Parathyroid adenoma (tissue), 2 donors: ENCODE measurements at regions not wholly inside any gene's neighbourhood (a gene's known extent, or its start where the extent isn't known, plus 50 kb on each side); places are given as distances from the start of the nearest gene placed in this dataset.

Experiments
- H2AFZ ChIP-seq: fragments of 300-600 bp; sonication (generic); one replicate; pipeline ENCODE4 v1.7.0; 2017; ENCODE audit warnings: antibody characterized with exemption, mild to moderate bottlenecking
- H3K27ac ChIP-seq: fragments of 300-600 bp; sonication (generic); one replicate; pipeline ENCODE4 v1.7.0; 2017
- H3K27me3 ChIP-seq: fragments of 300-600 bp; sonication (generic); one replicate; pipeline ENCODE4 v1.7.0; 2017; ENCODE audit warnings: low read length; ENCODE audit not compliant: control insufficient read depth, insufficient read depth
- H3K36me3 ChIP-seq: fragments of 300-600 bp; sonication (generic); one replicate; pipeline ENCODE4 v1.7.0; 2017; ENCODE audit warnings: low read length; ENCODE audit not compliant: control insufficient read depth, insufficient read depth
- H3K4me1 ChIP-seq: fragments of 300-600 bp; sonication (generic); one replicate; pipeline ENCODE4 v1.7.0; 2017; ENCODE audit warnings: control low read depth
- H3K4me2 ChIP-seq: fragments of 300-600 bp; sonication (generic); one replicate; pipeline ENCODE4 v1.7.0; 2017; ENCODE audit warnings: low read length
- H3K4me3 ChIP-seq: fragments of 300-600 bp; sonication (generic); one replicate; pipeline ENCODE4 v1.7.0; 2017; ENCODE audit warnings: low read depth, low read length
- H3K79me2 ChIP-seq: fragments of 300-600 bp; sonication (generic); one replicate; pipeline ENCODE4 v1.7.0; 2017; ENCODE audit warnings: control low read depth
- H3K9ac ChIP-seq: fragments of 300-600 bp; sonication (generic); one replicate; pipeline ENCODE4 v1.7.0; 2017; ENCODE audit warnings: mild to moderate bottlenecking
- H3K9me3 ChIP-seq: fragments of 300-600 bp; sonication (generic); one replicate; pipeline ENCODE4 v1.7.0; 2017; ENCODE audit warnings: low read length; ENCODE audit not compliant: control insufficient read depth
- CTCF ChIP-seq: fragments of 300-600 bp; sonication (generic); IDR thresholded peaks from one replicate; pipeline ENCODE4 v1.7.0; 2017; ENCODE audit warnings: antibody characterized with exemption, mild to moderate bottlenecking
- donor health status: primary hyperparathyroidism.

GRCh38 chr1:212214325-212214724 lies 70.9 kb upstream of the PPP2R5A start:
- no peak overlapping the region for H3K9ac ChIP-seq
- H3K27me3 ChIP-seq = no peaks in the 10 kb centered on the region
- no peaks in the 10 kb centered on the region for H3K79me2 ChIP-seq
- H3K9me3 ChIP-seq = no peaks in the 10 kb centered on the region
- H3K4me1 ChIP-seq = no peaks in the 10 kb centered on the region
- no peak overlapping the region for H3K4me2 ChIP-seq
- no peaks in the 10 kb centered on the region for H3K36me3 ChIP-seq
- no peak overlapping the region for H3K4me3 ChIP-seq
- no peak overlapping the region for H3K27ac ChIP-seq
- TF ChIP-seq CTCF = no peak
- no peak overlapping the region for H2AFZ ChIP-seq

GRCh38 chr1:212215910-212216309 lies 69.3 kb upstream of the PPP2R5A start:
- no peak overlapping the region for H3K9ac ChIP-seq
- no peaks in the 10 kb centered on the region for H3K4me1 ChIP-seq
- H3K27ac ChIP-seq = no peak overlapping the region
- no peaks in the 10 kb centered on the region for H3K27me3 ChIP-seq
- no peaks in the 10 kb centered on the region for H3K9me3 ChIP-seq
- H3K4me3 ChIP-seq = no peak overlapping the region
- H3K79me2 ChIP-seq = no peaks in the 10 kb centered on the region
- no peak overlapping the region for H3K4me2 ChIP-seq
- no peak for TF ChIP-seq CTCF
- no peak overlapping the region for H2AFZ ChIP-seq
- H3K36me3 ChIP-seq = no peaks in the 10 kb centered on the region

GRCh38 chr1:212217633-212218032 lies 67.6 kb upstream of the PPP2R5A start:
- no peak overlapping the region for H3K4me3 ChIP-seq
- H3K4me2 ChIP-seq = no peak overlapping the region
- no peak overlapping the region for H3K9ac ChIP-seq
- no peaks in the 10 kb centered on the region for H3K27me3 ChIP-seq
- no peaks in the 10 kb centered on the region for H3K79me2 ChIP-seq
- H3K9me3 ChIP-seq = no peaks in the 10 kb centered on the region
- H3K27ac ChIP-seq = no peak overlapping the region
- TF ChIP-seq CTCF = no peak
- no peaks in the 10 kb centered on the region for H3K4me1 ChIP-seq
- no peak overlapping the region for H2AFZ ChIP-seq
- H3K36me3 ChIP-seq = no peaks in the 10 kb centered on the region

GRCh38 chr1:212218065-212218464 lies 67.1 kb upstream of the PPP2R5A start:
- H2AFZ ChIP-seq = no peak overlapping the region
- H3K36me3 ChIP-seq = no peaks in the 10 kb centered on the region
- TF ChIP-seq CTCF = no peak
- no peaks in the 10 kb centered on the region for H3K79me2 ChIP-seq
- H3K4me3 ChIP-seq = no peak overlapping the region
- no peaks in the 10 kb centered on the region for H3K27me3 ChIP-seq
- H3K27ac ChIP-seq = no peak overlapping the region
- H3K4me2 ChIP-seq = no peak overlapping the region
- H3K9me3 ChIP-seq = no peaks in the 10 kb centered on the region
- H3K9ac ChIP-seq = no peak overlapping the region
- no peaks in the 10 kb centered on the region for H3K4me1 ChIP-seq

GRCh38 chr1:212218911-212219310 lies 66.3 kb upstream of the PPP2R5A start:
- H2AFZ ChIP-seq = peak overlapping the region; percentile 17
- no peak overlapping the region for H3K4me3 ChIP-seq
- TF ChIP-seq CTCF = no peak
- no peaks in the 10 kb centered on the region for H3K4me1 ChIP-seq
- H3K9me3 ChIP-seq = no peaks in the 10 kb centered on the region
- H3K36me3 ChIP-seq = no peaks in the 10 kb centered on the region
- no peaks in the 10 kb centered on the region for H3K27me3 ChIP-seq
- no peaks in the 10 kb centered on the region for H3K79me2 ChIP-seq
- peak overlapping the region; percentile 26 for H3K4me2 ChIP-seq
- H3K9ac ChIP-seq = no peak overlapping the region
- no peak overlapping the region for H3K27ac ChIP-seq
